ENCODE measurements at regions not wholly inside any gene's neighbourhood (a gene's known extent, or its start where the extent isn't known, plus 50 kb on each side); places are given as distances from the start of the nearest gene placed in this dataset.
"Not testable (repeated sequence)": the region's sequence is repeated elsewhere in the genome, so short reads cannot be mapped to it uniquely, and the experiment has no call there.

- Mint-ChIP-seq H3K36me3 (ENCODE audit: insufficient read depth) (no peaks in the 10 kb centered on the region), H3K4me3 (no peak overlapping the region), H3K4me1 (ENCODE audit: low read depth) (peaks cover 16% of the 10 kb centered on the region), H3K9me3 (no peaks in the 10 kb centered on the region), H3K27me3 (ENCODE audit: low read depth) (peaks cover 2% of the 10 kb centered on the region)
- ATAC-seq (no peak), DNase-seq (no peak)
Observed at GRCh38 chr2:111665011-111665410, 219.0 kb downstream of the ANAPC1 start.

GRCh38 chr2:111665551-111666116, 218.4 kb downstream of the ANAPC1 start:
- Mint-ChIP-seq H3K9me3 (no peaks in the 10 kb centered on the region), H3K27me3 (ENCODE audit: low read depth) (peaks cover 2% of the 10 kb centered on the region), H3K4me1 (ENCODE audit: low read depth) (peaks cover 16% of the 10 kb centered on the region), H3K36me3 (ENCODE audit: insufficient read depth) (no peaks in the 10 kb centered on the region), H3K4me3 (no peak overlapping the region)
- no peak for DNase-seq
- no peak for ATAC-seq

GRCh38 chr2:111666160-111666559, 217.8 kb downstream of the ANAPC1 start:
- Mint-ChIP-seq H3K9me3 (no peaks in the 10 kb centered on the region), H3K27me3 (ENCODE audit: low read depth) (peaks cover 2% of the 10 kb centered on the region), H3K4me3 (no peak overlapping the region), H3K36me3 (ENCODE audit: insufficient read depth) (no peaks in the 10 kb centered on the region), H3K4me1 (ENCODE audit: low read depth) (peaks cover 16% of the 10 kb centered on the region)
- DNase-seq (no peak), ATAC-seq (peak in 1 of 2 donors; percentile 23)

- H3K36me3 Mint-ChIP-seq (ENCODE audit: insufficient read depth), result no peaks in the 10 kb centered on the region
- ATAC-seq (no peak), DNase-seq (no peak)
- no peak overlapping the region for H3K4me3 Mint-ChIP-seq
- H3K4me1 Mint-ChIP-seq (ENCODE audit: low read depth), result peaks cover 10% of the 10 kb centered on the region
- H3K9me3 Mint-ChIP-seq, result no peaks in the 10 kb centered on the region
- peaks cover 4% of the 10 kb centered on the region for H3K27me3 Mint-ChIP-seq (ENCODE audit: low read depth)
Observed at GRCh38 chr2:111667001-111667400, 217.0 kb downstream of the ANAPC1 start.

GRCh38 chr2:111667542-111668273, 216.3 kb downstream of the ANAPC1 start:
- ATAC-seq (no peak), DNase-seq (no peak)
- Mint-ChIP-seq H3K4me1 (ENCODE audit: low read depth) (peaks cover 6% of the 10 kb centered on the region), H3K27me3 (ENCODE audit: low read depth) (peaks cover 4% of the 10 kb centered on the region), H3K4me3 (no peak overlapping the region), H3K36me3 (ENCODE audit: insufficient read depth) (no peaks in the 10 kb centered on the region), H3K9me3 (no peaks in the 10 kb centered on the region)

- peaks cover under 1% of the 10 kb centered on the region for H3K4me1 Mint-ChIP-seq (ENCODE audit: low read depth)
Observed at GRCh38 chr2:111668274-111668616, 215.7 kb downstream of the ANAPC1 start.

GRCh38 chr2:111668741-111669140, 215.3 kb downstream of the ANAPC1 start:
- Mint-ChIP-seq H3K36me3 (ENCODE audit: insufficient read depth) (no peaks in the 10 kb centered on the region), H3K4me1 (ENCODE audit: low read depth) (no peaks in the 10 kb centered on the region), H3K4me3 (no peak overlapping the region), H3K9me3 (no peaks in the 10 kb centered on the region), H3K27me3 (ENCODE audit: low read depth) (peaks cover 4% of the 10 kb centered on the region)
- DNase-seq (no peak), ATAC-seq (peak in 1 of 2 donors; percentile 28)

More at GRCh38 chr2:111668274-111668616, 215.7 kb downstream of the ANAPC1 start:
- Mint-ChIP-seq H3K27me3 (ENCODE audit: low read depth) (peaks cover 4% of the 10 kb centered on the region), H3K4me3 (no peak overlapping the region), H3K36me3 (ENCODE audit: insufficient read depth) (no peaks in the 10 kb centered on the region), H3K9me3 (no peaks in the 10 kb centered on the region)
- DNase-seq (no peak), ATAC-seq (no peak)

- no peak for ATAC-seq
- no peaks in the 10 kb centered on the region for H3K4me1 Mint-ChIP-seq (ENCODE audit: low read depth)
- no peaks in the 10 kb centered on the region for H3K36me3 Mint-ChIP-seq (ENCODE audit: insufficient read depth)
- H3K27me3 Mint-ChIP-seq (ENCODE audit: low read depth), result peaks cover 5% of the 10 kb centered on the region
- no peak for DNase-seq
- H3K4me3 Mint-ChIP-seq, result no peak overlapping the region
- no peaks in the 10 kb centered on the region for H3K9me3 Mint-ChIP-seq
Observed at GRCh38 chr2:111669928-111670695, 213.9 kb downstream of the ANAPC1 start.

GRCh38 chr2:111670776-111671175, 213.2 kb downstream of the ANAPC1 start:
- Mint-ChIP-seq H3K27me3 (ENCODE audit: low read depth) (peaks cover 5% of the 10 kb centered on the region), H3K36me3 (ENCODE audit: insufficient read depth) (no peaks in the 10 kb centered on the region), H3K4me1 (ENCODE audit: low read depth) (no peaks in the 10 kb centered on the region), H3K9me3 (no peaks in the 10 kb centered on the region), H3K4me3 (no peak overlapping the region)
- DNase-seq (no peak), ATAC-seq (no peak)

- Mint-ChIP-seq H3K36me3 (ENCODE audit: insufficient read depth) (no peaks in the 10 kb centered on the region), H3K9me3 (no peaks in the 10 kb centered on the region), H3K4me3 (no peak overlapping the region), H3K4me1 (ENCODE audit: low read depth) (no peaks in the 10 kb centered on the region), H3K27me3 (ENCODE audit: low read depth) (peaks cover 5% of the 10 kb centered on the region)
- ATAC-seq (no peak), DNase-seq (no peak)
Observed at GRCh38 chr2:111671426-111672150, 212.4 kb downstream of the ANAPC1 start.

- not testable (repeated sequence) for DNase-seq; ATAC-seq; H3K4me3 Mint-ChIP-seq; H3K27me3 Mint-ChIP-seq (ENCODE audit: low read depth); H3K9me3 Mint-ChIP-seq; H3K4me1 Mint-ChIP-seq (ENCODE audit: low read depth); H3K36me3 Mint-ChIP-seq (ENCODE audit: insufficient read depth)
Observed at GRCh38 chr2:111672641-111673040, 211.4 kb downstream of the ANAPC1 start.

GRCh38 chr2:111673526-111673925, 210.5 kb downstream of the ANAPC1 start:
- H3K36me3 Mint-ChIP-seq (ENCODE audit: insufficient read depth), result no peaks in the 10 kb centered on the region
- no peak for DNase-seq

GRCh38 chr2:111675419-111676194, 208.4 kb downstream of the ANAPC1 start:
- ATAC-seq, result no peak
- Mint-ChIP-seq H3K4me3 (no peak overlapping the region), H3K4me1 (ENCODE audit: low read depth) (peaks cover 6% of the 10 kb centered on the region)

More at GRCh38 chr2:111673526-111673925, 210.5 kb downstream of the ANAPC1 start:
- no peak for ATAC-seq
- H3K4me3 Mint-ChIP-seq, result no peak overlapping the region
- peaks cover 8% of the 10 kb centered on the region for H3K27me3 Mint-ChIP-seq (ENCODE audit: low read depth)
- H3K9me3 Mint-ChIP-seq, result no peaks in the 10 kb centered on the region
- H3K4me1 Mint-ChIP-seq (ENCODE audit: low read depth), result no peaks in the 10 kb centered on the region

More at GRCh38 chr2:111675419-111676194, 208.4 kb downstream of the ANAPC1 start:
- no peak for DNase-seq
- Mint-ChIP-seq H3K27me3 (ENCODE audit: low read depth) (peaks cover 8% of the 10 kb centered on the region), H3K36me3 (ENCODE audit: insufficient read depth) (no peaks in the 10 kb centered on the region), H3K9me3 (no peaks in the 10 kb centered on the region)
